NB4 (cell line): ENCODE measurements at regions not wholly inside any gene's neighbourhood (a gene's known extent, or its start where the extent isn't known, plus 50 kb on each side); places are given as distances from the start of the nearest gene placed in this dataset.

Source experiments
- MYC ChIP-seq: IDR thresholded peaks from 2 replicates; pipeline ENCODE4 v1.6.1; 2011; ENCODE audit warnings: low read depth, low read length
- POLR2A ChIP-seq: IDR thresholded peaks from 2 replicates; pipeline ENCODE4 v1.6.1; 2011; ENCODE audit warnings: mild to moderate bottlenecking; ENCODE audit not compliant: insufficient read length; ENCODE audit errors: extremely low read depth
- TF ChIP-seq, protein P1 (sequence below): IDR thresholded peaks from one replicate; pipeline ENCODE4 v1.5.1; 2012; ENCODE audit warnings: low read depth, low read length
- TF ChIP-seq, protein P2 (sequence below): IDR thresholded peaks from 2 replicates; pipeline ENCODE4 v1.6.1; 2011; ENCODE audit warnings: low read depth, low read length

DNA sequence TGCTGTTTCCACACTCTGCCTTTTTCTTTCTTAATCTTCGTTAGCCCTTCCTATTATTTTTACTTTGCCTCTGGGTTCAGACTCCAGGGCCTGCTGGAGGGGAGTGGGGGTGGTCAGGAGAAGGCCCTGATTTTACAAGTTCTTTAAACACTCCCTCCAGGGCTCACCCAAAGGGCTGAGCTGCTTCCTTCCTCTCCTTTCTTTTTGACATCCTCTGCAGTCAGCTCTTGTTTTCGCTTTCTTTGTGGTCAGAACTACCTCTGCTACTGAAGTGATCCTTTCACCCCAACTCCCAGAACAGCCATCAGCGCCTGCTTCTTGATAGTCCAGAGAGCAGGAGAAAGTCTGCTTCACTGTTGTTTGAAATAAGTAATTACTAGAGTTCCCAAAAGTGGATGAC, 925.7 kb downstream of the EPHA4 start:
- TF ChIP-seq, protein P1, sequence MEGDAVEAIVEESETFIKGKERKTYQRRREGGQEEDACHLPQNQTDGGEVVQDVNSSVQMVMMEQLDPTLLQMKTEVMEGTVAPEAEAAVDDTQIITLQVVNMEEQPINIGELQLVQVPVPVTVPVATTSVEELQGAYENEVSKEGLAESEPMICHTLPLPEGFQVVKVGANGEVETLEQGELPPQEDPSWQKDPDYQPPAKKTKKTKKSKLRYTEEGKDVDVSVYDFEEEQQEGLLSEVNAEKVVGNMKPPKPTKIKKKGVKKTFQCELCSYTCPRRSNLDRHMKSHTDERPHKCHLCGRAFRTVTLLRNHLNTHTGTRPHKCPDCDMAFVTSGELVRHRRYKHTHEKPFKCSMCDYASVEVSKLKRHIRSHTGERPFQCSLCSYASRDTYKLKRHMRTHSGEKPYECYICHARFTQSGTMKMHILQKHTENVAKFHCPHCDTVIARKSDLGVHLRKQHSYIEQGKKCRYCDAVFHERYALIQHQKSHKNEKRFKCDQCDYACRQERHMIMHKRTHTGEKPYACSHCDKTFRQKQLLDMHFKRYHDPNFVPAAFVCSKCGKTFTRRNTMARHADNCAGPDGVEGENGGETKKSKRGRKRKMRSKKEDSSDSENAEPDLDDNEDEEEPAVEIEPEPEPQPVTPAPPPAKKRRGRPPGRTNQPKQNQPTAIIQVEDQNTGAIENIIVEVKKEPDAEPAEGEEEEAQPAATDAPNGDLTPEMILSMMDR = no peak
- TF ChIP-seq POLR2A = no peak
- TF ChIP-seq, protein P2, sequence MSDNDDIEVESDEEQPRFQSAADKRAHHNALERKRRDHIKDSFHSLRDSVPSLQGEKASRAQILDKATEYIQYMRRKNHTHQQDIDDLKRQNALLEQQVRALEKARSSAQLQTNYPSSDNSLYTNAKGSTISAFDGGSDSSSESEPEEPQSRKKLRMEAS = no peak
- no peak for TF ChIP-seq MYC
